Colon (tissue), 2 donors: ENCODE measurements at regions not wholly inside any gene's neighbourhood (a gene's known extent, or its start where the extent isn't known, plus 50 kb on each side); places are given as distances from the start of the nearest gene placed in this dataset.

Experiments used
- FAIRE-seq: peaks from 2 replicates; lab custom pipeline; 2012; peaks lifted over from hg19 to GRCh38; lab: Jason Lieb, UNC
- donor health status: control.
- donor health status: control.

GRCh38 chr5:124692950-124693349, 53.5 kb downstream of the ZNF608 start:
- FAIRE-seq = no peak

- no peak for FAIRE-seq
Measured at GRCh38 chr5:124692324-124692723, 54.1 kb downstream of the ZNF608 start.

- no peak for FAIRE-seq
Measured at GRCh38 chr5:124689653-124690052, 56.8 kb downstream of the ZNF608 start.

GRCh38 chr5:124686239-124687004, 60.0 kb downstream of the ZNF608 start:
- no peak for FAIRE-seq

GRCh38 chr5:124685404-124685930, 61.0 kb downstream of the ZNF608 start:
- FAIRE-seq = no peak

GRCh38 chr5:124683917-124684555, 62.4 kb downstream of the ZNF608 start:
- no peak for FAIRE-seq

- FAIRE-seq = no peak
Measured at GRCh38 chr5:124679578-124680199, 66.8 kb downstream of the ZNF608 start.

GRCh38 chr5:124678922-124679519, 67.4 kb downstream of the ZNF608 start:
- no peak for FAIRE-seq

GRCh38 chr5:124678468-124678867, 68.0 kb downstream of the ZNF608 start:
- no peak for FAIRE-seq

GRCh38 chr5:124677374-124678351, 68.8 kb downstream of the ZNF608 start:
- no peak for FAIRE-seq

- no peak for FAIRE-seq
Measured at GRCh38 chr5:124675931-124676846, 70.2 kb downstream of the ZNF608 start.

- FAIRE-seq = no peak
Measured at GRCh38 chr5:124671193-124671592, 75.2 kb downstream of the ZNF608 start.

GRCh38 chr5:124670722-124671184, 75.7 kb downstream of the ZNF608 start:
- no peak for FAIRE-seq

GRCh38 chr5:124669956-124670721, 76.3 kb downstream of the ZNF608 start:
- no peak for FAIRE-seq

- FAIRE-seq = no peak
Measured at GRCh38 chr5:124669300-124669648, 77.2 kb downstream of the ZNF608 start.

- FAIRE-seq = no peak
Measured at GRCh38 chr5:124668353-124669299, 77.8 kb downstream of the ZNF608 start.

- no peak for FAIRE-seq
Measured at GRCh38 chr5:124665625-124666024, 80.8 kb downstream of the ZNF608 start.

- FAIRE-seq = no peak
Measured at GRCh38 chr5:124665035-124665434, 81.4 kb downstream of the ZNF608 start.
